Endothelial cell of umbilical vein (primary cell): ENCODE measurements at regions not wholly inside any gene's neighbourhood (a gene's known extent, or its start where the extent isn't known, plus 50 kb on each side); places are given as distances from the start of the nearest gene placed in this dataset.

Source experiments
- BruUV-seq: library from RNA; stranded (reverse); fragments of 400-500 nt; replicated peaks from 2 replicates; lab custom pipeline; 2021; lab: Mats Ljungman, UMichigan
- CTCF ChIA-PET: fragments of 300-600, 350-600 bp; sonication (Branson Sonifier 250); formaldehyde crosslinking; loops from one replicate; lab custom pipeline; 2021; ENCODE audit warnings: antibody characterized with exemption, inconsistent platforms; lab: Charles Lee
- POLR2A ChIA-PET: fragments of 300-600, 350-600 bp; sonication (Branson Sonifier 250); formaldehyde crosslinking; loops from one replicate; lab custom pipeline; 2021; ENCODE audit warnings: antibody characterized with exemption, inconsistent platforms; lab: Charles Lee
- DNase-seq: peaks from one replicate; pipeline ENCODE4 v3.0.0-alpha.2; 2011; ENCODE audit warnings: low read depth, low spot score
- FAIRE-seq: peaks from 2 replicates; lab custom pipeline; 2011; peaks lifted over from hg19 to GRCh38; lab: Jason Lieb, UNC
- H2AFZ ChIP-seq: 2 replicates; pipeline ENCODE4 v1.6.0; 2012; ENCODE audit warnings: low read depth, low read length, control low read depth, inconsistent platforms
- H3K27ac ChIP-seq: 2 replicates; pipeline ENCODE4 v1.5.1; 2011; ENCODE audit warnings: low read depth, mild to moderate bottlenecking, control low read depth, low read length, moderate library complexity; ENCODE audit not compliant: insufficient read depth
- H3K27me3 ChIP-seq, 2 experiments: 2 replicates each; pipeline versions ENCODE4 v1.6.0 to v1.6.1; 2011; ENCODE audit warnings: low read length in 2 of 2, mixed read lengths in 1 of 2; ENCODE audit not compliant: control insufficient read depth in 2 of 2, insufficient read depth in 2 of 2
- H3K36me3 ChIP-seq, 2 experiments: 2 replicates in 1 of 2; 3 replicates in 1 of 2; pipeline ENCODE4 v1.5.1; 2011; ENCODE audit warnings: low read length in 2 of 2, mild to moderate bottlenecking in 1 of 2, moderate library complexity in 1 of 2; ENCODE audit not compliant: control insufficient read depth in 2 of 2, insufficient read depth in 2 of 2; ENCODE audit errors: extremely low read depth in 1 of 2
- H3K4me1 ChIP-seq: 3 replicates; pipeline ENCODE4 v1.5.1; 2011; ENCODE audit warnings: mild to moderate bottlenecking, low read length; ENCODE audit not compliant: control insufficient read depth, insufficient read depth; ENCODE audit errors: extremely low read depth
- H3K4me2 ChIP-seq: 2 replicates; pipeline ENCODE4 v1.6.1; 2011; ENCODE audit warnings: low read length, control low read depth, mixed read lengths; ENCODE audit not compliant: insufficient read depth
- H3K4me3 ChIP-seq, 3 experiments: fragments of 200-600 bp in 1 of 3; sonication (generic), shearing (Covaris generic) in 1 of 3; replicated peaks in 1 of 3; 2 replicates each; pipeline ENCODE4 v1.5.1; 2011 to 2016; ENCODE audit warnings: control low read depth in 3 of 3, low read length in 3 of 3, mild to moderate bottlenecking in 2 of 3, inconsistent platforms in 1 of 3, low read depth in 1 of 3, moderate library complexity in 1 of 3; ENCODE audit not compliant: insufficient read depth in 1 of 3
- H3K79me2 ChIP-seq: 2 replicates; pipeline ENCODE4 v1.6.0; 2012; ENCODE audit warnings: low read length, inconsistent platforms; ENCODE audit not compliant: control insufficient read depth, insufficient read depth
- H3K9ac ChIP-seq: replicated peaks from 2 replicates; pipeline ENCODE3; 2011; ENCODE audit warnings: low read length, control low read depth; ENCODE audit not compliant: insufficient read depth; ENCODE audit errors: extremely low read depth
- H3K9me1 ChIP-seq: replicated peaks from 3 replicates; pipeline ENCODE4 v1.6.0; 2011; ENCODE audit warnings: mild to moderate bottlenecking, low read length; ENCODE audit not compliant: control insufficient read depth, insufficient read depth; ENCODE audit errors: extremely low read depth
- H3K9me3 ChIP-seq: replicated peaks from 2 replicates; pipeline ENCODE4 v1.5.1; 2012; ENCODE audit warnings: low read length, inconsistent platforms; ENCODE audit not compliant: control insufficient read depth, insufficient read depth
- H4K20me1 ChIP-seq: replicated peaks from 2 replicates; pipeline ENCODE3; 2011; ENCODE audit warnings: mild to moderate bottlenecking, low read length; ENCODE audit not compliant: control insufficient read depth, insufficient read depth; ENCODE audit errors: extremely low read depth
- EZH2 ChIP-seq: IDR thresholded peaks from 2 replicates; pipeline ENCODE4 v1.6.1; 2012; ENCODE audit warnings: borderline replicate concordance, low read depth, mild to moderate bottlenecking, moderate library complexity, low read length, inconsistent platforms; ENCODE audit not compliant: severe bottlenecking
- FOS ChIP-seq: IDR thresholded peaks from 2 replicates; pipeline ENCODE4 v1.6.1; 2011; ENCODE audit warnings: mild to moderate bottlenecking, low read length, moderate library complexity, borderline replicate concordance; ENCODE audit not compliant: insufficient read depth
- GATA2 ChIP-seq: IDR thresholded peaks from 2 replicates; pipeline ENCODE4 v1.7.0; 2011; ENCODE audit warnings: low read depth, mild to moderate bottlenecking, moderate library complexity, mixed read lengths, low read length; ENCODE audit not compliant: insufficient read length, insufficient read depth
- JUN ChIP-seq: IDR thresholded peaks from 2 replicates; pipeline ENCODE4 v1.6.1; 2011; ENCODE audit warnings: borderline replicate concordance, low read depth; ENCODE audit not compliant: insufficient read length, insufficient read depth
- MYC ChIP-seq: IDR thresholded peaks from one replicate; pipeline ENCODE4 v1.6.1; 2011; ENCODE audit warnings: mild to moderate bottlenecking, low read depth, low read length
- POLR2A ChIP-seq: IDR thresholded peaks from 2 replicates; pipeline ENCODE4 v1.6.1; 2012; ENCODE audit warnings: low read depth, mild to moderate bottlenecking, control low read depth, low read length
- POLR2AphosphoS5 ChIP-seq: IDR thresholded peaks from 2 replicates; pipeline ENCODE4 v1.6.1; 2012; ENCODE audit warnings: low read depth, mild to moderate bottlenecking, control low read depth, low read length, moderate library complexity; ENCODE audit not compliant: insufficient read depth
- dilution Hi-C: fragments of 300-500 bp; cut with MboI; formaldehyde crosslinking; loops from one replicate; pipeline ENCODE4 v1.15.0; 2019; ENCODE audit warnings: low sequenced_read_pairs; ENCODE audit not compliant: extremely low pct_ligation_motif_present
- intact Hi-C: fragments of 100-400 bp; cut with micrococcal nuclease; formaldehyde crosslinking; loops from one replicate; pipeline ENCODE4 v1.10.0; 2022
- TF ChIP-seq, protein P1 (sequence below): IDR thresholded peaks from 2 replicates; pipeline ENCODE4 v1.6.1; 2011; ENCODE audit not compliant: insufficient read depth, insufficient read length
- TF ChIP-seq, protein P2 (sequence below), 2 donors: IDR thresholded peaks; 1 replicate in 1 of 2; 2 replicates in 1 of 2; pipeline ENCODE4 v1.5.1; 2011; ENCODE audit warnings: low read length in 2 of 2, mild to moderate bottlenecking in 2 of 2, moderate library complexity in 2 of 2, control low read depth in 1 of 2, inconsistent platforms in 1 of 2, low read depth in 1 of 2; ENCODE audit not compliant: insufficient read depth in 1 of 2; ENCODE audit errors: extremely low read depth in 1 of 2

DNA sequence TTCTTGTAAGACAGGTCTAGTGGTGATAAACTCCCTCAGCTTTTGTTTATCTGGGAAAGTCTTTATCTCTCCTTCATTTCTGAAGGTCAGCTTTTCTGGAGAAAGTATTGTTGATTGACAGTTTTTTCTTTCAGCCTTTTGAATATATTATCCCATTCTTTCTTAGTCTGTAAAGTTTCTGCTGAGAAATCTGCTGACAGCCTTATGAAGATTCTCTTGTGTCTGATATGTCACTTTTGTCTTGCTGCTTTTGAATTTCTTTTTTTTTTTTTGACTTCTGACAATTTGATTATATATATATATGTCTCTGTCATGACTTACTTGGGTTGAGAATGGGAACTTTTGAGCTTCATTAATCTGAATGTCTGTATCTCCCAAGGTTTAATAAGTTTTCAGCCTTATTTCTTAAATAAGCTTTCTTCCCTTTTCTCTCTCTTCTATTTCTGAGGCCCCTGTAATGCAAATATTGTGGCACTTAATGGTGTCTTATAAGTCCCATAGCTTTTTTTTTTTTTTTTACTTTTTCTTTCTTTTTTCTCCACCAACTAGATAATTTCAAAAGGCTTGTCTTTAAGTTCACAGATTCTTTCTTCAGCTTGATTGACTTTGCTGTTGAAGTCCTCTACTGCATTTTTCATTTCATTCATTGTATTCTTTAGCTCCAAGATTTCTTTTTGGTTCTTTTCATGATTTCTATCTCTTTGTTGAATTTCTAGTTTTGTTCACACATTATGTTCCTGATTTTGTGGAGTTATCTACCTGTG is 81.4 kb upstream of the IL6 start:
- Histone ChIP-seq H3K4me1 (peaks cover 28% of the 10 kb centered on the region), H4K20me1 (no peaks in the 10 kb centered on the region), H3K4me3 (no peak overlapping the region), H3K79me2 (no peaks in the 10 kb centered on the region), H3K4me2 (no peak overlapping the region), H3K9ac (no peak overlapping the region), H3K36me3 (no peaks in the 10 kb centered on the region), H2AFZ (no peak overlapping the region), H3K27me3 (no peaks in the 10 kb centered on the region), H3K27ac (no peak overlapping the region), H3K9me1 (no peaks in the 10 kb centered on the region), H3K9me3 (peaks cover 3% of the 10 kb centered on the region)
- CTCF ChIA-PET = interaction anchor here (0.9 to 1.1 kb wide), 2 partner anchors 78 to 82 kb away, joined by 3 to 5 read pairs; partner anchors contain the start of gene IL6
- FAIRE-seq = no peak
- TF ChIP-seq POLR2AphosphoS5 = no peak
- no peak for TF ChIP-seq JUN
- no peak for TF ChIP-seq FOS
- TF ChIP-seq GATA2 = no peak
- no peak for TF ChIP-seq POLR2A
- POLR2A ChIA-PET = interaction anchor here (0.7 kb wide), 1 partner anchor 60 kb away, joined by 4 read pairs; no protein-coding TSS in a partner anchor
- dilution Hi-C loops = no loop called here
- BruUV-seq = no TSS peak
- intact Hi-C loops = no loop called here
- no peak for DNase-seq

DNA sequence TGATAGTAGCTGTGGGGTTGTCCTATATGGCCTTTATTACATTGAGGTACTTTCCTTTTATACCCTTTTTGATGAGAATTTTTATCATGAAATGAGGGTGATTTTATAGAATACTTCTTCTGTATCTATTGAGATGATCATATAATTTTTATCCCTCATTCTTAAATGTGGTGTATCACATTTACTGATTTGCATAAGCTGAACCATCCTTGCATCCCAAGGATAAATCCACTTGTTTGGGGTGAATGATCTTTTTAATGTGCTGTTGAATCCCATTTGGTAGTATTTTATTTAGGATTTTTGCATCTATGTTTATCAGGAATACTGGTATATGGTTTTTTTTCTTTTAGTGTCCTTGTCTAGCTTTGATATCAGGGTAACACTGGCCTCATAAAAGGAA is 84.5 kb upstream of the IL6 start:
- intact Hi-C loops = no loop called here
- no TSS peak for BruUV-seq
- TF ChIP-seq, protein P1, sequence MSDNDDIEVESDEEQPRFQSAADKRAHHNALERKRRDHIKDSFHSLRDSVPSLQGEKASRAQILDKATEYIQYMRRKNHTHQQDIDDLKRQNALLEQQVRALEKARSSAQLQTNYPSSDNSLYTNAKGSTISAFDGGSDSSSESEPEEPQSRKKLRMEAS = no peak
- TF ChIP-seq, protein P2, sequence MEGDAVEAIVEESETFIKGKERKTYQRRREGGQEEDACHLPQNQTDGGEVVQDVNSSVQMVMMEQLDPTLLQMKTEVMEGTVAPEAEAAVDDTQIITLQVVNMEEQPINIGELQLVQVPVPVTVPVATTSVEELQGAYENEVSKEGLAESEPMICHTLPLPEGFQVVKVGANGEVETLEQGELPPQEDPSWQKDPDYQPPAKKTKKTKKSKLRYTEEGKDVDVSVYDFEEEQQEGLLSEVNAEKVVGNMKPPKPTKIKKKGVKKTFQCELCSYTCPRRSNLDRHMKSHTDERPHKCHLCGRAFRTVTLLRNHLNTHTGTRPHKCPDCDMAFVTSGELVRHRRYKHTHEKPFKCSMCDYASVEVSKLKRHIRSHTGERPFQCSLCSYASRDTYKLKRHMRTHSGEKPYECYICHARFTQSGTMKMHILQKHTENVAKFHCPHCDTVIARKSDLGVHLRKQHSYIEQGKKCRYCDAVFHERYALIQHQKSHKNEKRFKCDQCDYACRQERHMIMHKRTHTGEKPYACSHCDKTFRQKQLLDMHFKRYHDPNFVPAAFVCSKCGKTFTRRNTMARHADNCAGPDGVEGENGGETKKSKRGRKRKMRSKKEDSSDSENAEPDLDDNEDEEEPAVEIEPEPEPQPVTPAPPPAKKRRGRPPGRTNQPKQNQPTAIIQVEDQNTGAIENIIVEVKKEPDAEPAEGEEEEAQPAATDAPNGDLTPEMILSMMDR (IDR thresholded peaks at IDR 0.05; ENCODE audit: extremely low read depth in 1 of 2, insufficient read depth in 1 of 2, low read depth in 1 of 2, low read length in 2 of 2) = no peak
- no peak for TF ChIP-seq GATA2
- TF ChIP-seq MYC = no peak
- no peak for TF ChIP-seq POLR2A
- TF ChIP-seq POLR2AphosphoS5 = no peak
- no peak for TF ChIP-seq FOS
- TF ChIP-seq JUN = no peak
- no peak for TF ChIP-seq EZH2
- H3K4me3 ChIP-seq = no peak overlapping the region
- H3K36me3 ChIP-seq = no peaks in the 10 kb centered on the region
- no peak for DNase-seq
- no peaks in the 10 kb centered on the region for H3K9me1 ChIP-seq
- no peaks in the 10 kb centered on the region for H3K27me3 ChIP-seq
- H3K79me2 ChIP-seq = no peaks in the 10 kb centered on the region
- H3K9ac ChIP-seq = no peak overlapping the region
- H2AFZ ChIP-seq = no peak overlapping the region
- FAIRE-seq = no peak
- H3K27ac ChIP-seq = no peak overlapping the region
- H3K4me2 ChIP-seq = no peak overlapping the region
- ChIA-PET CTCF (no interaction called here), POLR2A (no interaction called here)
- H3K9me3 ChIP-seq = peaks cover 3% of the 10 kb centered on the region
- peaks cover 7% of the 10 kb centered on the region for H3K4me1 ChIP-seq
- dilution Hi-C loops = no loop called here
- H4K20me1 ChIP-seq = no peaks in the 10 kb centered on the region
